Effector CD4-positive, alpha-beta T cell (primary cell): ENCODE measurements at regions not wholly inside any gene's neighbourhood (a gene's known extent, or its start where the extent isn't known, plus 50 kb on each side); places are given as distances from the start of the nearest gene placed in this dataset.

ENCODE experiments used
- DNase-seq: peaks from one replicate; pipeline ENCODE4 v3.0.0-alpha.2; 2020

GRCh38 chr2:147709655-147710054, 135.2 kb upstream of the ACVR2A start:
- no peak for DNase-seq

GRCh38 chr2:147703171-147703570, 141.7 kb upstream of the ACVR2A start:
- no peak for DNase-seq

DNA sequence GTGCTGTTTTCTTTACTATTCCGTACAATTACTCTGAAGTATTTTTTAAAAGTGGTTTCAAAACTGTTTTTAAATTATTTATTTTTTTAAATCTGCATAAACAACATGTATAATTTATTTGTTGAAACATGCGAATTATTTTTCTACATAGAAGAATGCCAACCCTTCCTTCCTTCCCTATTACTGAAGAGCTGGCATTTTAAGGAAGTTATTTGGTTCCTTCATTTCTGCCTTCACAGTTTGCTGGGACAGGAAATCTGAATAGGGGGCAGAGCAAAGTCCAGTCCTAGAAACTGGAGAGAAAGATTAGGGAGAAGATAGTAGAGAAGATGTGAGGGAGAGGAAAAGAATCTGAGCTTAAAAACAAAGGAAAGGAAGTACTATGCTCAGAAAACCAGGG, 146.7 kb upstream of the ACVR2A start:
- no peak for DNase-seq

DNA sequence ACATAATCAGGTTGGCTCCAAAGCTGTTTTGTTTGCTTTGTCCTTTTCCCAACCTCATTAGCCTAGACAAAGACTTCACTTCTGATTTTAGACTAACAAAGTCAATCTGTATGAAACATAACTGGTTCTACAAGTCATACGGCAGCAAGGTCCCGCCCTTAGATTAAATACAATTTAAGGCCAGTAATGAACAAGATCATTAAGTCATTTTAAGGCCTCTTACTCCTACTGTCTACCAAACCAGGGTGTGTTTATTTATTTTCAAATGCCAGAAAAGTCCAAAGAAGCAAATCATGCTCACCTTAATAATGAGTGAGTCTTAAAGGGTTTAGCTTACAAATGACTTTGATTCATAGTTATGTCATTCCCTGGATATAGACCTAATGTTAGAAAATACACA, 148.4 kb upstream of the ACVR2A start:
- DNase-seq: no peak

GRCh38 chr2:147689220-147689909, 155.5 kb upstream of the ACVR2A start:
- DNase-seq: no peak

- no peak for DNase-seq
Observed at GRCh38 chr2:147688242-147688641, 156.6 kb upstream of the ACVR2A start.

GRCh38 chr2:147686365-147686764, 158.5 kb upstream of the ACVR2A start:
- no peak for DNase-seq

DNA sequence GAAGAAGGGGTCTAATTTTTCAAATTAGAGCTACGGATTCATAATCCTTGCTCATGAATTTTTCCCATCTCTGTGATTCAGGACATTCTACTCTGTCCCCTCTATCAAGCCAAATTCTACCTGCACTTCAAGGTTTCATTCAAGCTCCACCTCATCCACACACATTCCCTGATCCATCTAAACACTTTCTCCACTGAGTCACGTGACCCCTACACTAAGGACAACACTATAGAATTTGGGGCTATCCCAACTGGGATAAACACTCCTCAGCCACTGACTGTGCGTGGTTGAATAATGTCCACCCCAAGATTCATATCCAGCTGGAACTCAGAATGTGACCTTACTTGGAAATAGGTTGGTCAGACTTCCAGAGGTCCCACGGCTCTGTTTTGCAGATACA, 159.9 kb upstream of the ACVR2A start:
- no peak for DNase-seq

- no peak for DNase-seq
Observed at GRCh38 chr2:147683380-147683779, 161.4 kb upstream of the ACVR2A start.

GRCh38 chr2:147681093-147681492, 163.7 kb upstream of the ACVR2A start:
- no peak for DNase-seq

DNA sequence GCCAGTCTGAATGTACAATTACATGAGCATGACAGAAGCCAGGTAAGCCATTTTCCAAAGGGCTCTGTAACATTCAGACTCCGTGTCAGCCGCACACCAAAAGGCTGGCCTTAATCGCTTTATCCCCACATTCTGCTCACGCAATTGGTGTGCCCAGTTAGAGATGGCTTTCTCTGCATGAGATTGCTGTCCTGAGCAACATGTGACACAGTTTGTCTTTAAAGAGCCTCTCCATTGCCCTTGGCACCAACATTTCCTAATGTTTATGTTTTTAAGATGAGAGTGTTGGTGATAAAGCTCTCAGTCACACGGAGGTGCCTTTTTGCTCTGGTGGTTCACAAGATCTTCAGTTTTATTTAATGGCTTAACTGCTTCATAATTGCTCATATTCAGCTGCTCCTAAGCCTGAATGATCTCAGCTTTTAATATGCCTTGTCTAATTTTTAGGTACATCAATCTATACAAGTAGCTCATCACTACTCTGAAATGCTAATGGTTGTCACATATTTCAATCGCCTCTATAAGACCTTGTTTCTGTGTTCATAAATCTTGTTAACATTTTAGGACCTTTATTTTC, 164.8 kb upstream of the ACVR2A start:
- DNase-seq: no peak

GRCh38 chr2:147679191-147679954, 165.5 kb upstream of the ACVR2A start:
- no peak for DNase-seq

DNA sequence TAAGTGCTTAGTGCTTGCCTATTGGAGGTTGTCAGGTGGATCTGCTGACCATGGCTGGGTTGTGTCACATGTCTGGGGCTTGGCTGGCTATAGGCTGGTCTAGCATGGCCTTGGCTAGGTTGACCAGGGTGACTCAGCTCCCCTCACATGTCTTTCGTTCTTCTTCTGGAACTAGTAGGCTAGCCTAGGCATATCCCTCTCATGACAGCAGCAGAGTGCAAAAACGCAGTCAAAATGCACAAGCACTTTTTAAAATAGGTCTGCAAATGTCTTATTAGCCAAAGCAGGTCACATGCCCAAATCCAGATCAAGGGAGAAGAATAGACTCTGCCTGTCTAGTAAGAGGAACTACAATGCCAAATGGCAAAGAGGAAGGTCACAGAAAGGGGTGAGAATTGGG, 179.7 kb upstream of the ACVR2A start:
- DNase-seq: no peak

GRCh38 chr2:147663962-147664361, 180.9 kb upstream of the ACVR2A start:
- DNase-seq: no peak

GRCh38 chr2:147663153-147663961, 181.5 kb upstream of the ACVR2A start:
- peak; percentile 4 for DNase-seq

GRCh38 chr2:147662221-147662620, 182.6 kb upstream of the ACVR2A start:
- DNase-seq: no peak

DNA sequence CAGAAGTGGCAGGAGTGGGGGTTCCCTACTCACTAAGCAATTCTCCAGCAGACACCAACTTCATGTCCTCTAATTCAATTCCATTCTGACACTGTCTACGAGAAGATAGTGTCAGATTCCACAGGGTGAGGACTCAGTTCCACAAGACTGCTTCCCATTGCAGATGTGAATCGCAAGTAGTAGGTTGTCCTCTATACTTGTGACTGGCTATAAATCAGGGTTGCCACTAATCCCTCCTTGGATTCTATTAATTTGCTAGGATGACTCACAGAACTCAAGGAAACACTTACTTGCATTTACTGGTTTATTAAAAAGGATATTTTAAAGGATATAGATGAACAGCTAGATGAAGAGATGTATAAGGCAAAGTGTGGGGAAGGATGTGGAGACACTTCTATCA, 184.1 kb upstream of the ACVR2A start:
- DNase-seq: no peak

DNA sequence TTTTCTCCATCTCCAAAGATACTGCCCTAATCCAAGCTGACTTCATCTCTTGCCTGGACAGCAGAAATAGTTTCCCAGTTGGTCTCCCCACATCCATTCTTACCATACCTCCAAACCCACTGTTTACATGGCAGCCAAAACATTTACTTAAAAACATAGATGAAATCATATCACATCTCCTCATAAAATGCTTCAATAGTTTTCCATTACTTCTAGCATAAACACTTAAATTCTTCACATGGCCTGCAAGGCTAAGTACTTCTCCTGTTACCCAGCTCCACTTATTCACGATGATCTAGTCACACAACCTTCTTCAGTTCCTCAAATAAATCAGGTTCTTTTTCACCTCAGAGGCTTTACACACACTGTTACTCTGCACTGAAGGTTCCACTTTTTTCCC, 185.8 kb upstream of the ACVR2A start:
- DNase-seq: no peak

GRCh38 chr2:147657086-147658000, 187.5 kb upstream of the ACVR2A start:
- no peak for DNase-seq

- no peak for DNase-seq
Observed at GRCh38 chr2:147649998-147650397, 194.8 kb upstream of the ACVR2A start.

DNA sequence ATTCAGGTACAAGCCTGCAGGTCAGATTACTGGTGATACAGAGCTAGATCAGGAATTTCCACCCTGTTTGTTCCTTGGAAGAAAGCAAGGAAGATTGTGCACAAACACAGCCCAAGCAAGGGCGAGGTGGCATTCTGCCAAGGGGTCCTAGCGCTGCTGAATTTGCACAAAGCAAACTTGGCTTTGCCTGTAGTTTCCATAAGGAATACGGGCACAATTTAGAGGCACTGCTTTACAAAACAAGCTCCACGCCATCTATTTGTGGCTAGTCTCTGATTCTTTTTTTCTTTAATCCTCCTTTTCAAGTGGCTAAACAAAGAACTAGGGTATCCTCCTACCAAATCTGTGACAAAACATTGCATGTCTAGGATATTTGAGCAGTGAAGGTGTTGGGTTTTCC, 195.5 kb upstream of the ACVR2A start:
- no peak for DNase-seq

DNA sequence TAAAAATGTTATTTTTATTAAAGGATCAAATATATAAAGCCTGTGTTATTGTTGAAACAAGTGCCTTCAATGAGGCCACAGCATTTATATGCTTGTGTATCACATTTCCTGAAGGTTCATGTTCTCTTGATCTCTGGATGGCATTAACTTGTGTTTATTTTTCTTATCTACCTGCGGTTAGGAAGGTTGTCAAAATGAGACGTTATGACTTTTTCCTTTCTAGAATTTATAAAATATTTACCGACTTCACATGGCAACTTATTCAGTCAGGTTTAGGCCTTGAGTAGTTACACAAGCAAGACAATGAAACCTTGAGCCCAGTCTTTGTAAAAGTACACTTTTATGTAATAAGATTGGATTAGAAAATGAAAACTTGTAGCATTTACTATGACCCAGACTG, 196.4 kb upstream of the ACVR2A start:
- DNase-seq: no peak
